ENCODE measurements at regions not wholly inside any gene's neighbourhood (a gene's known extent, or its start where the extent isn't known, plus 50 kb on each side); places are given as distances from the start of the nearest gene placed in this dataset.

- H3K79me2 ChIP-seq (ENCODE audit: control insufficient read depth in 1 of 2, insufficient read depth in 2 of 2, low read length in 2 of 2), result no peaks in the 10 kb centered on the region
- H3K56ac ChIP-seq (replicated peaks; ENCODE audit: insufficient read length, low read depth, low read length), result no peak overlapping the region
- H3K18ac ChIP-seq (ENCODE audit: extremely low read depth, low read length), result no peak overlapping the region
- H2BK12ac ChIP-seq (ENCODE audit: low read depth, low read length), result no peak overlapping the region
- H2BK15ac ChIP-seq (ENCODE audit: low read length), result no peak overlapping the region
- no peak overlapping the region for H3K4me3 ChIP-seq (ENCODE audit: extremely low read depth in 1 of 4, insufficient read depth in 2 of 4, low read depth in 3 of 4, low read length in 4 of 4)
- no peak overlapping the region for H4K91ac ChIP-seq (replicated peaks; ENCODE audit: insufficient read length, low read length)
- no peaks in the 10 kb centered on the region for H3K27me3 ChIP-seq (replicated peaks in 1 of 4; ENCODE audit: control insufficient read depth in 3 of 4, extremely low read depth in 1 of 4, insufficient read depth in 3 of 4, low read length in 3 of 4)
- CTCF ChIA-PET (ENCODE audit: partially characterized antibody), result no interaction called here
- no peak overlapping the region for H3K27ac ChIP-seq (ENCODE audit: low read depth, low read length)
- H3K23ac ChIP-seq (ENCODE audit: insufficient read length), result no peak overlapping the region
- no peaks in the 10 kb centered on the region for H3K79me1 ChIP-seq (ENCODE audit: low read depth, low read length)
- DNase-seq (ENCODE audit: low read depth in 1 of 2, low spot score in 2 of 2) (no peak), FAIRE-seq (no peak)
- H3K4me2 ChIP-seq (ENCODE audit: insufficient read depth in 1 of 2, low read depth in 2 of 2, low read length in 2 of 2), result no peak overlapping the region
- H4K8ac ChIP-seq (ENCODE audit: extremely low read depth, insufficient read depth, low read length), result no peak overlapping the region
- no peak overlapping the region for H2BK5ac ChIP-seq (ENCODE audit: low read depth, low read length)
- no peaks in the 10 kb centered on the region for H3K9me3 ChIP-seq (ENCODE audit: insufficient read depth in 2 of 2, low read depth in 1 of 2, low read length in 1 of 2)
- no peak overlapping the region for H4K5ac ChIP-seq (ENCODE audit: insufficient read length, low read depth, low read length)
- 89% methylated on average over 4 of the region's 4 CpGs; no CpG with 5 or more reads in 1 of the 2 experiments for WGBS, 2 experiments (ENCODE audit: extremely low coverage in 1 of 2, insufficient coverage in 1 of 2, insufficient read length in 1 of 2, insufficient replicate concordance in 2 of 2, low coverage in 1 of 2, low lambda C conversion rate in 2 of 2, missing lambda C conversion rate in 1 of 2)
- H2AFZ ChIP-seq (ENCODE audit: low read length), result no peak overlapping the region
- H3K9ac ChIP-seq (replicated peaks in 1 of 4; ENCODE audit: extremely low read depth in 1 of 4, low read depth in 3 of 4, low read length in 3 of 4), result no peak overlapping the region
- no peak overlapping the region for H2BK20ac ChIP-seq (ENCODE audit: low read length)
- no peak for TF ChIP-seq CBX5 (IDR thresholded peaks at IDR 0.05; ENCODE audit: low read depth, low read length)
- TF ChIP-seq SRF (IDR thresholded peaks at IDR 0.05; ENCODE audit: low read depth, low read length), result peak; percentile 38; the same call in 1 of the 2 replicates
- TF ChIP-seq SIN3A (conservative IDR thresholded peaks at IDR 0.05 in 1 of 2, IDR thresholded peaks at IDR 0.05 in 1 of 2; ENCODE audit: low read depth in 1 of 2, low read length in 2 of 2), result no peak
- H3K23me2 ChIP-seq (ENCODE audit: low read depth, low read length), result no peaks in the 10 kb centered on the region
- POLR2A ChIA-PET (ENCODE audit: partially characterized antibody), result no interaction called here
- H2AK5ac ChIP-seq (ENCODE audit: low read depth, low read length), result no peak overlapping the region
- no peaks in the 10 kb centered on the region for H3K36me3 ChIP-seq (ENCODE audit: control insufficient read depth in 2 of 4, insufficient read depth in 4 of 4, low read length in 3 of 4)
- no peak overlapping the region for H3K14ac ChIP-seq (ENCODE audit: insufficient read length)
- no peaks in the 10 kb centered on the region for H4K20me1 ChIP-seq (replicated peaks in 1 of 2; ENCODE audit: control insufficient read depth in 1 of 2, insufficient read depth in 2 of 2, low read length in 2 of 2)
- H2BK120ac ChIP-seq (replicated peaks; ENCODE audit: low read depth, low read length), result no peak overlapping the region
- no peaks in the 10 kb centered on the region for H3K4me1 ChIP-seq (replicated peaks in 1 of 4; ENCODE audit: control insufficient read depth in 3 of 4, insufficient read depth in 4 of 4, low read length in 3 of 4)
- H3K4ac ChIP-seq (replicated peaks; ENCODE audit: insufficient read length, low read depth, low read length), result no peak overlapping the region
Measured at GRCh38 chr4:167606551-167606950, 372.3 kb upstream of the SPOCK3 start.
